H1 (cell line): ENCODE measurements at regions not wholly inside any gene's neighbourhood (a gene's known extent, or its start where the extent isn't known, plus 50 kb on each side); places are given as distances from the start of the nearest gene placed in this dataset.

ENCODE experiments used
- CTCF ChIA-PET: fragments of 300-600 bp; sonication (Branson Sonifier 250); formaldehyde crosslinking; loops from one replicate; lab custom pipeline; 2021; ENCODE audit not compliant: partially characterized antibody; lab: Charles Lee
- POLR2A ChIA-PET: fragments of 300-600 bp; sonication (Branson Sonifier 250); formaldehyde crosslinking; loops from one replicate; lab custom pipeline; 2021; ENCODE audit warnings: inconsistent platforms; ENCODE audit not compliant: partially characterized antibody; lab: Charles Lee
- DNase-seq, 2 experiments: peaks; one replicate each; pipeline versions ENCODE4 v3.0.0 to v3.0.0-alpha.2; 2010 to 2022; ENCODE audit warnings: low spot score in 2 of 2, low read depth in 1 of 2, mixed read lengths in 1 of 2
- FAIRE-seq: peaks from 2 replicates; lab custom pipeline; 2011; peaks lifted over from hg19 to GRCh38; lab: Jason Lieb, UNC
- H2AFZ ChIP-seq: 2 replicates; pipeline ENCODE4 v1.8.1; 2012; ENCODE audit warnings: low read length, inconsistent platforms
- H2AK5ac ChIP-seq: 2 replicates; pipeline ENCODE4 v1.6.1; 2013; ENCODE audit warnings: low read depth, low read length
- H2BK120ac ChIP-seq: replicated peaks from 2 replicates; pipeline ENCODE3; 2013; ENCODE audit warnings: low read depth, low read length, inconsistent platforms
- H2BK12ac ChIP-seq: 2 replicates; pipeline ENCODE4 v1.6.1; 2013; ENCODE audit warnings: low read depth, low read length
- H2BK15ac ChIP-seq: 2 replicates; pipeline ENCODE4 v1.6.1; 2013; ENCODE audit warnings: low read length
- H2BK20ac ChIP-seq: 2 replicates; pipeline ENCODE4 v1.6.1; 2013; ENCODE audit warnings: low read length
- H2BK5ac ChIP-seq: 2 replicates; pipeline ENCODE4 v1.6.1; 2013; ENCODE audit warnings: low read depth, low read length
- H3K14ac ChIP-seq: 2 replicates; pipeline ENCODE4 v1.6.1; 2013; ENCODE audit warnings: inconsistent platforms; ENCODE audit not compliant: insufficient read length
- H3K18ac ChIP-seq: 2 replicates; pipeline ENCODE4 v1.6.1; 2013; ENCODE audit warnings: low read length; ENCODE audit errors: extremely low read depth
- H3K23ac ChIP-seq: 2 replicates; pipeline ENCODE4 v1.6.1; 2013; ENCODE audit warnings: inconsistent platforms; ENCODE audit not compliant: insufficient read length
- H3K23me2 ChIP-seq: 2 replicates; pipeline ENCODE4 v1.6.1; 2013; ENCODE audit warnings: low read depth, low read length
- H3K27ac ChIP-seq: 2 replicates; pipeline ENCODE4 v1.6.1; 2011; ENCODE audit warnings: low read depth, low read length, inconsistent platforms
- H3K27me3 ChIP-seq, 4 experiments: replicated peaks in 1 of 4; 1 replicate in 1 of 4; 2 replicates in 3 of 4; pipeline versions ENCODE4 v1.6.1 to v1.8.1; 2011 to 2013; ENCODE audit warnings: low read length in 3 of 4, mild to moderate bottlenecking in 3 of 4, inconsistent platforms in 2 of 4, mixed read lengths in 2 of 4, moderate library complexity in 1 of 4; ENCODE audit not compliant: control insufficient read depth in 3 of 4, insufficient read depth in 3 of 4; ENCODE audit errors: extremely low read depth in 1 of 4
- H3K36me3 ChIP-seq, 4 experiments: 2 replicates each; pipeline versions ENCODE4 v1.6.1 to v1.8.1; 2011 to 2013; ENCODE audit warnings: mild to moderate bottlenecking in 4 of 4, low read length in 3 of 4, moderate library complexity in 2 of 4, control low read depth in 1 of 4, inconsistent platforms in 1 of 4; ENCODE audit not compliant: insufficient read depth in 4 of 4, control insufficient read depth in 2 of 4
- H3K4ac ChIP-seq: replicated peaks from 2 replicates; pipeline ENCODE3; 2013; ENCODE audit warnings: low read length, low read depth, mixed read lengths, inconsistent platforms; ENCODE audit not compliant: insufficient read length
- H3K4me1 ChIP-seq, 4 experiments: replicated peaks in 1 of 4; 1 replicate in 1 of 4; 2 replicates in 3 of 4; pipeline versions ENCODE4 v1.6.1 to v1.8.1; 2011 to 2013; ENCODE audit warnings: low read length in 3 of 4, inconsistent platforms in 2 of 4, mixed read lengths in 1 of 4; ENCODE audit not compliant: insufficient read depth in 4 of 4, control insufficient read depth in 3 of 4
- H3K4me2 ChIP-seq, 2 experiments: 2 replicates each; pipeline versions ENCODE4 v1.6.1 to v1.8.1; 2011 to 2013; ENCODE audit warnings: low read depth in 2 of 2, low read length in 2 of 2, control low read depth in 1 of 2, inconsistent platforms in 1 of 2, mild to moderate bottlenecking in 1 of 2; ENCODE audit not compliant: insufficient read depth in 1 of 2
- H3K4me3 ChIP-seq, 4 experiments: fragments of 200-600, 300-600 bp in 1 of 4; sonication (generic), shearing (Covaris generic), sonication (Bioruptor Twin) in 1 of 4; 2 replicates each; pipeline versions ENCODE4 v1.5.1 to v1.8.1; 2011 to 2016; ENCODE audit warnings: low read length in 4 of 4, low read depth in 3 of 4, control low read depth in 2 of 4, inconsistent platforms in 2 of 4, mild to moderate bottlenecking in 2 of 4, mixed read lengths in 1 of 4, moderate library complexity in 1 of 4; ENCODE audit not compliant: insufficient read depth in 2 of 4; ENCODE audit errors: extremely low read depth in 1 of 4
- H3K56ac ChIP-seq: replicated peaks from 2 replicates; pipeline ENCODE3; 2013; ENCODE audit warnings: low read depth, mild to moderate bottlenecking, mixed read lengths, low read length, inconsistent platforms; ENCODE audit not compliant: insufficient read length
- H3K79me1 ChIP-seq: 2 replicates; pipeline ENCODE4 v1.6.1; 2013; ENCODE audit warnings: low read depth, low read length, control low read depth
- H3K79me2 ChIP-seq, 2 experiments: 2 replicates each; pipeline versions ENCODE4 v1.6.1 to v1.8.1; 2012 to 2013; ENCODE audit warnings: low read length in 2 of 2, mild to moderate bottlenecking in 2 of 2, inconsistent platforms in 1 of 2; ENCODE audit not compliant: insufficient read depth in 2 of 2, control insufficient read depth in 1 of 2
- H3K9ac ChIP-seq, 4 experiments: replicated peaks in 1 of 4; 1 replicate in 1 of 4; 2 replicates in 3 of 4; pipeline versions ENCODE4 v1.6.1 to v1.8.1; 2011 to 2013; ENCODE audit warnings: low read depth in 3 of 4, low read length in 3 of 4, control low read depth in 2 of 4, mild to moderate bottlenecking in 2 of 4, moderate library complexity in 2 of 4, inconsistent platforms in 1 of 4; ENCODE audit errors: extremely low read depth in 1 of 4
- H3K9me3 ChIP-seq, 2 experiments: 2 replicates each; pipeline versions ENCODE4 v1.6.1 to v1.8.1; 2012 to 2013; ENCODE audit warnings: mild to moderate bottlenecking in 2 of 2, moderate library complexity in 2 of 2, control low read depth in 1 of 2, inconsistent platforms in 1 of 2, low read depth in 1 of 2, low read length in 1 of 2, mixed read lengths in 1 of 2; ENCODE audit not compliant: insufficient read depth in 2 of 2
- H4K20me1 ChIP-seq, 2 experiments: replicated peaks in 1 of 2; 2 replicates each; pipeline versions ENCODE3 to v1.8.1; 2011 to 2013; ENCODE audit warnings: inconsistent platforms in 2 of 2, low read length in 2 of 2, mild to moderate bottlenecking in 1 of 2; ENCODE audit not compliant: insufficient read depth in 2 of 2, control insufficient read depth in 1 of 2
- H4K5ac ChIP-seq: 2 replicates; pipeline ENCODE4 v1.6.1; 2013; ENCODE audit warnings: low read length, low read depth, mixed read lengths, inconsistent platforms; ENCODE audit not compliant: insufficient read length
- H4K8ac ChIP-seq: 2 replicates; pipeline ENCODE4 v1.8.0; 2013; ENCODE audit warnings: mild to moderate bottlenecking, moderate library complexity, low read length, inconsistent platforms; ENCODE audit not compliant: insufficient read depth; ENCODE audit errors: extremely low read depth
- H4K91ac ChIP-seq: replicated peaks from 2 replicates; pipeline ENCODE3; 2013; ENCODE audit warnings: low read length, mixed read lengths, inconsistent platforms; ENCODE audit not compliant: insufficient read length
- BACH1 ChIP-seq: IDR thresholded peaks from 2 replicates; pipeline ENCODE4 v1.6.1; 2012; ENCODE audit warnings: low read length, improper control_type of control experiment
- BCL11A ChIP-seq, 2 experiments: IDR thresholded peaks; one replicate each; pipeline ENCODE4 v1.6.1; 2011; ENCODE audit warnings: low read depth in 2 of 2, low read length in 2 of 2, mild to moderate bottlenecking in 2 of 2
- CBX5 ChIP-seq: fragments of 300-800, 300-1000 bp; sonication (generic); IDR thresholded peaks from 2 replicates; pipeline ENCODE4 v1.7.1; 2016; ENCODE audit warnings: antibody characterized with exemption, low read length, low read depth
- CTBP2 ChIP-seq: IDR thresholded peaks from 2 replicates; pipeline ENCODE4 v1.7.0; 2011; ENCODE audit warnings: borderline replicate concordance, mild to moderate bottlenecking, moderate library complexity, mixed read lengths, low read length; ENCODE audit not compliant: insufficient read depth, insufficient read length
- GTF2F1 ChIP-seq: IDR thresholded peaks from 2 replicates; pipeline ENCODE4 v1.6.1; 2012; ENCODE audit warnings: low read depth, low read length, improper control_type of control experiment, borderline replicate concordance
- PHF8 ChIP-seq: fragments of 200-600 bp; sonication (generic); conservative IDR thresholded peaks from 2 replicates; pipeline ENCODE4 v1.7.1; 2012; ENCODE audit warnings: low read depth, mild to moderate bottlenecking, inconsistent platforms, low read length, moderate library complexity
- POLR2A ChIP-seq, 2 experiments: IDR thresholded peaks; 1 replicate in 1 of 2; 2 replicates in 1 of 2; pipeline ENCODE4 v1.6.1; 2011; ENCODE audit warnings: low read depth in 2 of 2, low read length in 2 of 2, mild to moderate bottlenecking in 2 of 2; ENCODE audit errors: control extremely low read depth in 1 of 2
- POU5F1 ChIP-seq: IDR thresholded peaks from 2 replicates; pipeline ENCODE4 v1.6.1; 2011; ENCODE audit warnings: low read depth, mild to moderate bottlenecking, low read length, moderate library complexity
- RBBP5 ChIP-seq: IDR thresholded peaks from 2 replicates; pipeline ENCODE4 v1.7.1; 2012; ENCODE audit warnings: low read depth, mild to moderate bottlenecking, inconsistent platforms, low read length, moderate library complexity, borderline replicate concordance
- SIN3A ChIP-seq, 2 experiments: IDR thresholded peaks in 1 of 2; conservative IDR thresholded peaks in 1 of 2; 2 replicates each; pipeline ENCODE4 v1.6.1; 2011 to 2012; ENCODE audit warnings: low read length in 2 of 2, improper control_type of control experiment in 1 of 2, low read depth in 1 of 2, mild to moderate bottlenecking in 1 of 2
- SUZ12 ChIP-seq: fragments of 200-600 bp; sonication (generic); IDR thresholded peaks from 2 replicates; pipeline ENCODE4 v1.6.1; 2012; ENCODE audit warnings: mild to moderate bottlenecking, inconsistent platforms, low read length, moderate library complexity, mixed read lengths
- TAF1 ChIP-seq: IDR thresholded peaks from 2 replicates; pipeline ENCODE4 v1.6.1; 2011; ENCODE audit warnings: mild to moderate bottlenecking, low read depth, low read length
- WGBS, 2 experiments: shearing (Covaris generic) in 1 of 2; methylation state at CpG; one replicate each; pipeline versions ENCODE4 v1.1.6 to v1.1.7; 2013 to 2015; ENCODE audit warnings: low lambda C conversion rate in 2 of 2, mixed read lengths in 2 of 2, inconsistent platforms in 1 of 2, low coverage in 1 of 2, missing lambda C conversion rate in 1 of 2; ENCODE audit not compliant: insufficient replicate concordance in 2 of 2, insufficient coverage in 1 of 2, insufficient read length in 1 of 2; ENCODE audit errors: extremely low coverage in 1 of 2, missing lambda C conversion rate in 1 of 2; 5-methylcytosine and 5-hydroxymethylcytosine counted together
- TF ChIP-seq, protein P1 (sequence below): IDR thresholded peaks from 2 replicates; pipeline ENCODE4 v1.6.1; 2011; ENCODE audit warnings: low read depth, mild to moderate bottlenecking, low read length; ENCODE audit not compliant: insufficient read depth

DNA sequence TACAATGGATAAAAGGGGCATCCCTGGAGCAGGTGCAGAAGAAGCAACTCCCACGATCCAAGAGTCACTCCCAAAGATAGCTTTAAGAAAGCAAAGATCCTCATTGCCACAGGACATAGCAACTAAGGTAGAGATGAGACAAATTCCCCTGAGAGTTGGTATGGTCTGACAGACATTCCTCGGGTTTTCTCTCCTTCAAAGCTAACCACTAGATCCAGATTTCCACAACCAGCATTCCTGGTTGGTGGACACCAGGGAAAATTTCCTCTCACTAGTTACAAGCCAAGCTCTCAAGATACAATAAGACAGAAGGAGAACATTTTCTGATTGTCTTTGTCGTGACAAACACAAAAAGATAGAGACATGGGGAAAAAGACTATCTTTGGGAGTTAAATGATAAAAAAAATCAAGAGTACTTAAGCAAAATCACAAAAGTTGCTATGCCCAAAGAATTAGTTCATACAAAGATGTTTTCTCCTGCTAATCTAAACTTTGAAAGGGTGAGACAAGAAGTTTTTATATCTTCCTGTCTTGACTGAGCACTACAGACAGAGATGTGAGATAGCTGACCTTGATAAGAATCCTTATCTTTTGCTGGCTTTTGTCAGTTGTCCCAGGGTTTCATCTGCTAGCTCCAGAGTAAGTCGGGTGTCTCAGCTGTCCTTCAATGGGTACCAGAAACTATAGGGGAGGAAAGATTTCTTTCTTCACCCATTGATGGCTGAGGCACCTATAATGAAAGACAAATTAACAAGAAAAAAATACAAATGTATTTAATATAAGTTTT is 200.5 kb downstream of the CENPC start:
- Histone ChIP-seq H2BK12ac (no peak overlapping the region), H4K8ac (no peak overlapping the region), H4K5ac (no peak overlapping the region), H2BK15ac (no peak overlapping the region), H3K4ac (no peak overlapping the region), H3K27ac (no peak overlapping the region), H3K79me1 (no peaks in the 10 kb centered on the region), H3K23ac (no peak overlapping the region), H4K91ac (no peak overlapping the region), H3K79me2 (no peaks in the 10 kb centered on the region), H3K4me1 (no peaks in the 10 kb centered on the region), H3K9me3 (no peaks in the 10 kb centered on the region), H3K4me3 (no peak overlapping the region), H3K14ac (no peak overlapping the region), H3K23me2 (no peaks in the 10 kb centered on the region), H3K4me2 (no peak overlapping the region), H2AK5ac (no peak overlapping the region), H2BK5ac (no peak overlapping the region), H3K56ac (no peak overlapping the region), H3K27me3 (no peaks in the 10 kb centered on the region), H3K36me3 (no peaks in the 10 kb centered on the region), H2AFZ (no peak overlapping the region), H3K9ac (no peak overlapping the region), H2BK120ac (no peak overlapping the region), H4K20me1 (no peaks in the 10 kb centered on the region), H2BK20ac (no peak overlapping the region), H3K18ac (no peak overlapping the region)
- WGBS, 2 experiments: 91% methylated on average over 4 of the region's 4 CpGs; no CpG with 5 or more reads in 1 of the 2 experiments
- no peak for FAIRE-seq
- CTCF ChIA-PET: interaction anchor here (0.6 to 2.4 kb wide), 3 partner anchors 11 to 57 kb away, joined by 3 to 9 read pairs (median 3); no protein-coding TSS in a partner anchor
- POLR2A ChIA-PET: no interaction called here
- DNase-seq: no peak
- no peak for TF ChIP-seq SUZ12
- TF ChIP-seq, protein P1, sequence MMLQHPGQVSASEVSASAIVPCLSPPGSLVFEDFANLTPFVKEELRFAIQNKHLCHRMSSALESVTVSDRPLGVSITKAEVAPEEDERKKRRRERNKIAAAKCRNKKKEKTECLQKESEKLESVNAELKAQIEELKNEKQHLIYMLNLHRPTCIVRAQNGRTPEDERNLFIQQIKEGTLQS: no peak
- TF ChIP-seq POU5F1: no peak
- TF ChIP-seq SIN3A (conservative IDR thresholded peaks at IDR 0.05 in 1 of 2, IDR thresholded peaks at IDR 0.05 in 1 of 2; ENCODE audit: low read depth in 1 of 2, low read length in 2 of 2): no peak
- TF ChIP-seq RBBP5: no peak
- no peak for TF ChIP-seq POLR2A (IDR thresholded peaks at IDR 0.05; ENCODE audit: control extremely low read depth in 1 of 2, low read depth in 2 of 2, low read length in 2 of 2)
- no peak for TF ChIP-seq BCL11A (IDR thresholded peaks at IDR 0.05; ENCODE audit: low read depth in 2 of 2, low read length in 2 of 2)
- no peak for TF ChIP-seq CTBP2
- TF ChIP-seq CBX5: no peak
- TF ChIP-seq TAF1: no peak
- no peak for TF ChIP-seq GTF2F1
- no peak for TF ChIP-seq BACH1
- TF ChIP-seq PHF8: no peak
